ENCODE measurements at regions not wholly inside any gene's neighbourhood (a gene's known extent, or its start where the extent isn't known, plus 50 kb on each side); places are given as distances from the start of the nearest gene placed in this dataset.

DNA sequence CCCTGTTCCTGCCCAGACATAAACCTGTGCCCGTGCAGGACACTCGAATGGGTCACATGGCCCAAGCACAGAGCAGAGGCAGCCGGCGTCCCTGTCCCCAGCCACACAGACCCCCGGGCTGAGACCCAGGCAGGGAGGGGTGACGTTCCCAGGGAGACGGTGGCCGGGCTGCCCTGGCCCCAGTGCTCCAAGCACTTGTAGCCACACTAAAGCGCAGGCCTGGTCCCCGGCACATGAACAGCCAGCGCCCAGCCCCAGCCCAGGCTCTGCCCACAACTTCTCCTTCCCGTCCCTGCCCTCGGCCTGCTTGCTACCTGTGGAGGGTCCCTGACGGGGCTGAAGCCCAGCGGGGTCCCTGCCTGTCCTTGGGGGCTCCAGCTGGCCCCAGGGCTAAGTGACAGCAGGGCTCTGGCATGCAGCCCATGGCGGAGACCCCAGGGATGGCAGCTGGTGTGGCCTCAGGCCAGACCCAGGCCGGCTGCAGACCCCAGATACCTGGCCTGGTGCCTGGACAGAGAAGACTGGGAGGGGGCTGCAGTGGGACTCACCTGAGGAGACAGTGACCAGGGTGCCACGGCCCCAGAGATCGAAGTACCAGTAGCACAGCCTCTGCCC lies 338.4 kb downstream of the TMEM121 start:
- no peak for ATAC-seq
- TF ChIP-seq ZNF565 (CRISPR knock-in tag; conservative IDR thresholded peaks at IDR 0.05; ENCODE audit: low read depth): no peak

DNA sequence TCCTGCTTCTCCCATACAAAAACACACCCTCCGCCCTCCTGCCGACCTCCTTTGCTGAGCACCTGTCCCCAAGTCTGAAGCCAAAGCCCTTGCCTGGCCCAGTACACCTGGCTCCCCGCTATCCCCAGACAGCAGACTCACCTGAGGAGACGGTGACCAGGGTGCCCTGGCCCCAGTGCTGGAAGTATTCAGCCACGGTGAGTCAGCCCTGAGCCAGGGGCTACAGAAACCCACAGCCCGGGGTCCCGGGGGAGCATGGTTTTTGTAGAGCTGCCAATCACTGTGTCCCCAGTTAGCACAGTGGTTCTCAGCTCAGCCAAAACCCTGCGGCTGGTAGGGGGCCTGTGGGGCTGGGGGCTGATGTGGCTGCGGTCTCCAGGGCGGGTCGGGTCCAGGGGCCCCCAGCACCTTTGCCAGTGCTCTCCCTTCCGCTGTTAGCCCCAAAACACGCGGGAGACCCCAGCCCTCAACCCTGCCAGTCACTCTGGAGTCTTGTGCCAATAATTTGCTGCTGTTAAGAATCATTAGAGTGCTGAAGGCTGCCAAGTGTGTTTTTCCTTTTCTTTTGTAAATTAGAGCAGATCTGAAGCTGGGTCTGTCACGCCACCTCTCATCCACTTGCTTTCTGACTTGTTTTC lies 339.0 kb downstream of the TMEM121 start:
- TF ChIP-seq SNAI2 (CRISPR knock-in tag; IDR thresholded peaks at IDR 0.05) (no peak), ISL1 (CRISPR knock-in tag; IDR thresholded peaks at IDR 0.05) (no peak), BACH2 (CRISPR knock-in tag; IDR thresholded peaks at IDR 0.05; ENCODE audit: borderline replicate concordance) (no peak), PPARA (CRISPR knock-in tag; IDR thresholded peaks at IDR 0.05; ENCODE audit: borderline replicate concordance) (no peak), ESRRG (CRISPR knock-in tag; IDR thresholded peaks at IDR 0.05) (no peak), TCF4 (CRISPR knock-in tag; IDR thresholded peaks at IDR 0.05; ENCODE audit: borderline replicate concordance) (no peak), ZNF565 (CRISPR knock-in tag; conservative IDR thresholded peaks at IDR 0.05; ENCODE audit: low read depth) (no peak), TOX (CRISPR knock-in tag; IDR thresholded peaks at IDR 0.05; ENCODE audit: borderline replicate concordance) (no peak)
- TF ChIP-seq, protein P1, sequence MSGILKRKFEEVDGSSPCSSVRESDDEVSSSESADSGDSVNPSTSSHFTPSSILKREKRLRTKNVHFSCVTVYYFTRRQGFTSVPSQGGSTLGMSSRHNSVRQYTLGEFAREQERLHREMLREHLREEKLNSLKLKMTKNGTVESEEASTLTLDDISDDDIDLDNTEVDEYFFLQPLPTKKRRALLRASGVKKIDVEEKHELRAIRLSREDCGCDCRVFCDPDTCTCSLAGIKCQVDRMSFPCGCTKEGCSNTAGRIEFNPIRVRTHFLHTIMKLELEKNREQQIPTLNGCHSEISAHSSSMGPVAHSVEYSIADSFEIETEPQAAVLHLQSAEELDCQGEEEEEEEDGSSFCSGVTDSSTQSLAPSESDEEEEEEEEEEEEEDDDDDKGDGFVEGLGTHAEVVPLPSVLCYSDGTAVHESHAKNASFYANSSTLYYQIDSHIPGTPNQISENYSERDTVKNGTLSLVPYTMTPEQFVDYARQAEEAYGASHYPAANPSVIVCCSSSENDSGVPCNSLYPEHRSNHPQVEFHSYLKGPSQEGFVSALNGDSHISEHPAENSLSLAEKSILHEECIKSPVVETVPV (CRISPR knock-in tag; IDR thresholded peaks at IDR 0.05): no peak
- TF ChIP-seq, protein P2, sequence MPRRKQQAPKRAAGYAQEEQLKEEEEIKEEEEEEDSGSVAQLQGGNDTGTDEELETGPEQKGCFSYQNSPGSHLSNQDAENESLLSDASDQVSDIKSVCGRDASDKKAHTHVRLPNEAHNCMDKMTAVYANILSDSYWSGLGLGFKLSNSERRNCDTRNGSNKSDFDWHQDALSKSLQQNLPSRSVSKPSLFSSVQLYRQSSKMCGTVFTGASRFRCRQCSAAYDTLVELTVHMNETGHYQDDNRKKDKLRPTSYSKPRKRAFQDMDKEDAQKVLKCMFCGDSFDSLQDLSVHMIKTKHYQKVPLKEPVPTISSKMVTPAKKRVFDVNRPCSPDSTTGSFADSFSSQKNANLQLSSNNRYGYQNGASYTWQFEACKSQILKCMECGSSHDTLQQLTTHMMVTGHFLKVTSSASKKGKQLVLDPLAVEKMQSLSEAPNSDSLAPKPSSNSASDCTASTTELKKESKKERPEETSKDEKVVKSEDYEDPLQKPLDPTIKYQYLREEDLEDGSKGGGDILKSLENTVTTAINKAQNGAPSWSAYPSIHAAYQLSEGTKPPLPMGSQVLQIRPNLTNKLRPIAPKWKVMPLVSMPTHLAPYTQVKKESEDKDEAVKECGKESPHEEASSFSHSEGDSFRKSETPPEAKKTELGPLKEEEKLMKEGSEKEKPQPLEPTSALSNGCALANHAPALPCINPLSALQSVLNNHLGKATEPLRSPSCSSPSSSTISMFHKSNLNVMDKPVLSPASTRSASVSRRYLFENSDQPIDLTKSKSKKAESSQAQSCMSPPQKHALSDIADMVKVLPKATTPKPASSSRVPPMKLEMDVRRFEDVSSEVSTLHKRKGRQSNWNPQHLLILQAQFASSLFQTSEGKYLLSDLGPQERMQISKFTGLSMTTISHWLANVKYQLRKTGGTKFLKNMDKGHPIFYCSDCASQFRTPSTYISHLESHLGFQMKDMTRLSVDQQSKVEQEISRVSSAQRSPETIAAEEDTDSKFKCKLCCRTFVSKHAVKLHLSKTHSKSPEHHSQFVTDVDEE (CRISPR knock-in tag; IDR thresholded peaks at IDR 0.05): no peak
- TF ChIP-seq, protein P3, sequence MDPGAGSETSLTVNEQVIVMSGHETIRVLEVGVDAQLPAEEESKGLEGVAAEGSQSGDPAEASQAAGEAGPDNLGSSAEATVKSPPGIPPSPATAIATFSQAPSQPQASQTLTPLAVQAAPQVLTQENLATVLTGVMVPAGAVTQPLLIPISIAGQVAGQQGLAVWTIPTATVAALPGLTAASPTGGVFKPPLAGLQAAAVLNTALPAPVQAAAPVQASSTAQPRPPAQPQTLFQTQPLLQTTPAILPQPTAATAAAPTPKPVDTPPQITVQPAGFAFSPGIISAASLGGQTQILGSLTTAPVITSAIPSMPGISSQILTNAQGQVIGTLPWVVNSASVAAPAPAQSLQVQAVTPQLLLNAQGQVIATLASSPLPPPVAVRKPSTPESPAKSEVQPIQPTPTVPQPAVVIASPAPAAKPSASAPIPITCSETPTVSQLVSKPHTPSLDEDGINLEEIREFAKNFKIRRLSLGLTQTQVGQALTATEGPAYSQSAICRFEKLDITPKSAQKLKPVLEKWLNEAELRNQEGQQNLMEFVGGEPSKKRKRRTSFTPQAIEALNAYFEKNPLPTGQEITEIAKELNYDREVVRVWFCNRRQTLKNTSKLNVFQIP (CRISPR knock-in tag; IDR thresholded peaks at IDR 0.05; ENCODE audit: borderline replicate concordance, low read depth): no peak

DNA sequence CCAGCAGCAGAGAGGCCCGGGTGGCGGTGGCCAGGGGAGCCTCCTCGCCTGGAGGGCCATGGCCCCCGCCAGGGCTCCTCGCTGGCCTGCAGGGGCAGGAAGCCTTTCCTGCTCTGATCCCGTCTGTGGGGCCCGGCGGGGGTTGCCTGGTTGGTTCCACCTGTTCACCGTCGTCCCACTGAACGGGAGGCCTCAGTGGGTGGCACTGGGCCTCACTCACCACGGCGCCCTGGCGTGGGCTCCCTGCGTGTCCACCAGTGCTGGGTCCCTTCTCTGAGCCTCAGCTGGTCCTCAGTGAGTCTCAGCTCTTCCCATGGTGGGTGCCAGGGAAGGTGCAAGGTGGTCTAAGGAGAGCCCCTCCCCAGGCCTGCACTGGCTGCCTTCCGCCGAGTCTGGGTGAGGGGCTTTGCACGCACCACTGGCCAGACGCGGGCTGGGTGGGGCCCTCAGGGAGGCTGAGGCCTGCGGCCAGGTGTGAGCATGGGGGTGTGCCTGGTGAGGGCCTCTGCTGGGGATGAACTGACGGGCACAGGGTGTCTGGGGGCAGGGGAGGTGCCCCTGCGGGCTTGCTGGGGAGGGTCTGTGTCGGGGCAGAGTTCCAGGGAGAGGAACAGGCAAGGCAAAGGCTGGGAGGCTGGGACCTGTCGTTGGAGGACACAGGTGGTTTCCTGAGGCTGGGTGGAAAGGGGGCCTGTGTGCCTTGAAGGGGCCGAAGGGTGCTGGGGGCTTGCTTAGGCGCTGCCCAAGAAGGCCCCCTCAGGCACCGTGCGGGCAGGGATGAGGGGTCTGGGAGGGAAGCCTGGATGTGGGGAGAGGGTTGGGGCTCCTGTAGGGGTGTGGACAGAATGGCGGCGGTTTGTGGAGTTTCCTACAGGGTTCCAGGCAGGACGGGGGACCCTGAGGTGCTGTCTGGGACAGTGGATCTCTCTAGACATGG lies 339.8 kb downstream of the TMEM121 start:
- no peak for ATAC-seq
- TF ChIP-seq, protein P1 (CRISPR knock-in tag; IDR thresholded peaks at IDR 0.05): no peak

More for the DNA sequence above, 339.0 kb downstream of the TMEM121 start:
- no peak for ATAC-seq

DNA sequence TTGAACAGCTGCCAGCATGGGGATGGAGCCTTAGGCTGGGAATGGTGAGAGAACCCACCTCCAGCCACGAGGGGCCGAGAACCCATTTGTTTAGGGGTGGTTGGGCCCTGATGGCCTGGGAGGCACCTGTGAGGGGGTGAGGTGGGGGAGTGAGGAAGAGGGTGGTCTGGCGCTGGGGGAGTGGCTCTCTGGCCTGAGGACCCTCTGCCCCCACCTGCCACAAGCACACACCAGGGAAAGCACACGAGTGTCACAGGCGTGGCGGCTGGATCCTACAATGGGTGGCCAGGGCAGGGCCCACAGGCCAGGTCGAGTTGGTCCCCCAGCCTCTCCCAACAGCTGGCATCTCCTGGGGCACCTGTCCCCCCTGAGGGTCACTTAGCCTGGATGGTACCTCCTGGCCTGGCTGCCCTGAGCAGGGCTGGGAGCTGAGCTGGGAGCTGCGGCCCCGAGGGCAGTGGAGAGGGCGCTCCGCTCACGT lies 340.5 kb downstream of the TMEM121 start:
- ATAC-seq: no peak
- TF ChIP-seq BACH2 (CRISPR knock-in tag; IDR thresholded peaks at IDR 0.05; ENCODE audit: borderline replicate concordance) (no peak), ARNTL (CRISPR knock-in tag; IDR thresholded peaks at IDR 0.05; ENCODE audit: borderline replicate concordance, low read depth) (no peak), ZNF70 (CRISPR knock-in tag; IDR thresholded peaks at IDR 0.05) (no peak), OSR1 (CRISPR knock-in tag; IDR thresholded peaks at IDR 0.05) (no peak)
- TF ChIP-seq, protein P4, sequence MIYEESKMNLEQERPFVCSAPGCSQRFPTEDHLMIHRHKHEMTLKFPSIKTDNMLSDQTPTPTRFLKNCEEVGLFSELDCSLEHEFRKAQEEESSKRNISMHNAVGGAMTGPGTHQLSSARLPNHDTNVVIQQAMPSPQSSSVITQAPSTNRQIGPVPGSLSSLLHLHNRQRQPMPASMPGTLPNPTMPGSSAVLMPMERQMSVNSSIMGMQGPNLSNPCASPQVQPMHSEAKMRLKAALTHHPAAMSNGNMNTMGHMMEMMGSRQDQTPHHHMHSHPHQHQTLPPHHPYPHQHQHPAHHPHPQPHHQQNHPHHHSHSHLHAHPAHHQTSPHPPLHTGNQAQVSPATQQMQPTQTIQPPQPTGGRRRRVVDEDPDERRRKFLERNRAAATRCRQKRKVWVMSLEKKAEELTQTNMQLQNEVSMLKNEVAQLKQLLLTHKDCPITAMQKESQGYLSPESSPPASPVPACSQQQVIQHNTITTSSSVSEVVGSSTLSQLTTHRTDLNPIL (CRISPR knock-in tag; IDR thresholded peaks at IDR 0.05; ENCODE audit: low read depth): no peak
